K562 (cell line): ENCODE measurements at regions not wholly inside any gene's neighbourhood (a gene's known extent, or its start where the extent isn't known, plus 50 kb on each side); places are given as distances from the start of the nearest gene placed in this dataset.

Experiments
- ATAC-seq: fragments of 200-7000 bp; cut with Tn5 transposase; 3 replicates; pipeline ENCODE4 v1.9.1; 2020; ENCODE audit warnings: moderate library complexity
- BruUV-seq: library from RNA; stranded (reverse); fragments of 400-500 nt; replicated peaks from 2 replicates; lab custom pipeline; 2021; lab: Mats Ljungman, UMichigan
- CTCF ChIA-PET: fragments of 300-600 bp; formaldehyde crosslinking; extraction: SDS; loops from one replicate; lab custom pipeline; 2021; ENCODE audit warnings: low intra/inter-chr PET ratio; lab: Yijun Ruan, JAX
- POLR2A ChIA-PET: fragments of 300-600, 350-650 bp; sonication (Branson Sonifier 250); formaldehyde crosslinking; extraction: SDS; loops from one replicate; lab custom pipeline; 2021; ENCODE audit warnings: antibody characterized with exemption, inconsistent platforms; lab: Yijun Ruan, JAX
- DNase-seq, 4 experiments: peaks; one replicate each; pipeline versions ENCODE4 v3.0.0 to v3.0.0-alpha.2; 2011 to 2018; ENCODE audit warnings: low spot score in 3 of 4, mixed read lengths in 3 of 4; ENCODE audit errors: extremely low read depth in 1 of 4
- FAIRE-seq: peaks from 2 replicates; lab custom pipeline; 2011; peaks lifted over from hg19 to GRCh38; lab: Jason Lieb, UNC
- H2AFZ ChIP-seq: 2 replicates; pipeline ENCODE4 v1.6.0; 2011; ENCODE audit warnings: low read depth, low read length, control low read depth, inconsistent platforms
- H3K27ac ChIP-seq: fragments of 200-600 bp; 3 replicates; pipeline ENCODE4 v1.8.0; 2011; ENCODE audit warnings: low read depth, mild to moderate bottlenecking, control low read depth, inconsistent platforms, low read length, moderate library complexity, mixed read lengths; ENCODE audit errors: extremely low read depth
- H3K27me3 ChIP-seq, 2 experiments: fragments of 300-600 bp in 1 of 2; 2 replicates in 1 of 2; 3 replicates in 1 of 2; pipeline versions ENCODE4 v1.6.0 to v1.8.0; 2011; ENCODE audit warnings: inconsistent platforms in 2 of 2, low read length in 2 of 2, mild to moderate bottlenecking in 1 of 2, mixed read lengths in 1 of 2, moderate library complexity in 1 of 2; ENCODE audit not compliant: control insufficient read depth in 2 of 2, insufficient read depth in 2 of 2
- H3K36me3 ChIP-seq: fragments of 300-600 bp; 3 replicates; pipeline ENCODE4 v1.8.0; 2011; ENCODE audit warnings: mild to moderate bottlenecking, low read length, inconsistent platforms; ENCODE audit not compliant: control insufficient read depth, insufficient read depth
- H3K4me1 ChIP-seq, 2 experiments: fragments of 200-600 bp in 1 of 2; replicated peaks in 1 of 2; 2 replicates in 1 of 2; 3 replicates in 1 of 2; pipeline versions ENCODE4 v1.5.1 to v1.8.0; 2011; ENCODE audit warnings: inconsistent platforms in 2 of 2, low read length in 2 of 2, mild to moderate bottlenecking in 1 of 2, mixed read lengths in 1 of 2, moderate library complexity in 1 of 2; ENCODE audit not compliant: control insufficient read depth in 2 of 2, insufficient read depth in 2 of 2
- H3K4me2 ChIP-seq: 2 replicates; pipeline ENCODE4 v1.6.1; 2011; ENCODE audit warnings: low read length, control low read depth, inconsistent platforms, mixed read lengths; ENCODE audit not compliant: insufficient read depth
- H3K4me3 ChIP-seq: fragments of 200-600 bp; sonication (generic), shearing (Covaris generic); 2 replicates; pipeline ENCODE4 v1.5.1; 2016; ENCODE audit warnings: control low read depth, inconsistent platforms
- H3K79me2 ChIP-seq: fragments of 200-600 bp; 3 replicates; pipeline ENCODE4 v1.8.0; 2011; ENCODE audit warnings: low read length, inconsistent platforms; ENCODE audit not compliant: control insufficient read depth, insufficient read depth
- H3K9ac ChIP-seq, 2 experiments: 2 replicates each; pipeline versions ENCODE4 v1.6.0 to v1.6.1; 2011; ENCODE audit warnings: low read depth in 2 of 2, low read length in 2 of 2, control low read depth in 1 of 2, inconsistent platforms in 1 of 2, mild to moderate bottlenecking in 1 of 2, mixed read lengths in 1 of 2; ENCODE audit not compliant: insufficient read depth in 1 of 2
- H3K9me1 ChIP-seq: one replicate; pipeline ENCODE4 v1.6.0; 2011; ENCODE audit warnings: inconsistent platforms, mild to moderate bottlenecking, low read length, moderate library complexity; ENCODE audit not compliant: control insufficient read depth, insufficient read depth
- H3K9me3 ChIP-seq: replicated peaks from 2 replicates; pipeline ENCODE4 v1.5.1; 2011; ENCODE audit warnings: low read depth, low read length, inconsistent platforms; ENCODE audit not compliant: control insufficient read depth, insufficient read depth
- H4K20me1 ChIP-seq: replicated peaks from 2 replicates; pipeline ENCODE4 v1.6.1; 2011; ENCODE audit warnings: low read length, inconsistent platforms, mixed read lengths; ENCODE audit not compliant: control insufficient read depth, insufficient read depth
- ETV1 ChIP-seq: fragments of 450-650 bp; conservative IDR thresholded peaks from 2 replicates; pipeline ENCODE4 v1.6.1; 2016; ENCODE audit warnings: missing genetic modification characterization, control low read depth, low read depth, missing compliant biosample characterization
- GTF2E2 ChIP-seq: fragments of 200-800 bp; sonication (Bioruptor generic); IDR thresholded peaks from 2 replicates; pipeline ENCODE4 v1.6.1; 2016; ENCODE audit warnings: missing genetic modification characterization, missing compliant biosample characterization
- KHSRP ChIP-seq: fragments of 450-650 bp; IDR thresholded peaks from 2 replicates; pipeline ENCODE4 v1.6.1; 2017
- MEF2D ChIP-seq: conservative IDR thresholded peaks from 2 replicates; pipeline ENCODE4 v1.6.1; 2016; ENCODE audit warnings: low read depth, missing genetic modification characterization, missing compliant biosample characterization
- PYGO2 ChIP-seq: fragments of 450-650 bp; IDR thresholded peaks from 2 replicates; pipeline ENCODE4 v1.6.1; 2016; ENCODE audit warnings: mild to moderate bottlenecking, missing genetic modification characterization, moderate library complexity, missing compliant biosample characterization
- RFX7 ChIP-seq: fragments of 250-450 bp; sonication (Bioruptor Pico); IDR thresholded peaks from 2 replicates; pipeline ENCODE4 v1.5.1; 2021; ENCODE audit warnings: mild to moderate bottlenecking
- SMARCB1 ChIP-seq: IDR thresholded peaks from 2 replicates; pipeline ENCODE4 v1.6.1; 2011; ENCODE audit warnings: improper control_type of control experiment, low read depth; ENCODE audit not compliant: insufficient read length
- SMC3 ChIP-seq: conservative IDR thresholded peaks from 2 replicates; pipeline ENCODE4 v1.6.1; 2011; ENCODE audit warnings: low read depth, low read length, improper control_type of control experiment; ENCODE audit not compliant: insufficient read depth
- SNIP1 ChIP-seq: fragments of 450-650 bp; IDR thresholded peaks from 2 replicates; pipeline ENCODE4 v1.7.1; 2017; ENCODE audit warnings: low read depth, mild to moderate bottlenecking
- XRCC5 ChIP-seq: fragments of 200-400 bp; formaldehyde crosslinking; IDR thresholded peaks from 2 replicates; pipeline ENCODE4 v1.6.1; 2017; ENCODE audit warnings: low read depth, mild to moderate bottlenecking, low read length
- ZNF24 ChIP-seq: fragments of 450-650 bp; IDR thresholded peaks from 2 replicates; pipeline ENCODE4 v1.6.1; 2016
- ZNF561 ChIP-seq: fragments of 450-650 bp; formaldehyde crosslinking; conservative IDR thresholded peaks from 2 replicates; pipeline ENCODE4 v1.4.0; 2020; ENCODE audit warnings: mild to moderate bottlenecking, moderate library complexity
- in situ Hi-C: fragments of 300-500 bp; cut with MboI; formaldehyde crosslinking; loops from 4 replicates; pipeline ENCODE4 v1.15.0; 2018; ENCODE audit warnings: inconsistent platforms, mixed read lengths
- intact Hi-C: fragments of 100-400 bp; cut with micrococcal nuclease; formaldehyde crosslinking; loops from 2 replicates; pipeline ENCODE4 v1.14.2; 2022
- TF ChIP-seq, protein P1 (sequence below): fragments of 250-450 bp; sonication (Bioruptor Pico); IDR thresholded peaks from 2 replicates; pipeline ENCODE4 v1.6.1; 2021; ENCODE audit warnings: mild to moderate bottlenecking

DNA sequence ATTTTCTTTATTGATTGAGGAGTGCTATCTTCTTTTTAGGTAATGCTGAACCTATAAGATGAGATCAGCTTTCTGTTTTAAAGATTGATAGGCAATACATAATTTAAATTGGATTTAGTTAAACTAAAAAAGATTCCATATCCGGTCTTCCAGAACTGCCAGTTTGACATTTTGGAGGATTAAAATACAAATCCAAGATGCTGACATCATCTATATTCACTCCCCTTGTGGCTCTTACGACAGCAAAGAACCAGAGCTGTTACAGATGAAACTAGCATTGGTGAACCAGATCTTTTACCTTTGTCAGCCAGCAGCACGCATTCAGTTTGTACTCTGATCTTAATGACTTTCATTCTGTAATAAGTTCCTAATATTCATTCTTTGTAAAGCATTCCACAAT lies 218.7 kb downstream of the ZIC4 start (continued):
- TF ChIP-seq SMC3 = no peak
- no peak for TF ChIP-seq KHSRP

DNA sequence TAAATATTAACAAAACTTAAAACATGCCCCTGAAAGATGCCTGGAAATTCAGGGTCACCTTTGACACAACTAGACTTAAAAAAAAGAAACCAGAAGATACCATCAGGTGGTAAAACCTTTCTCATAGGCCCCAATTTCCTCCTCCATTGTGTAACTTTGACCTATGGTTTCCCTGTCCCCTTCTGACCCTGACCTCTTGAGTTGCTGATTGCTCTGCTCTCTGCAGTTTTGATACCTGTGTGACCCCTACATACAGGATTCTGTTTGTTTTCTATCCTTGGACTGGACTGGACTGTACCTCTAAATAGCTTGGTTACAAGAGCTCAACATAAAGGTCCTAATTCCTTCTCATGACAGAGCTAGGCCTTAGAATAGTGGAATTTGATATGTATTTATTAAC lies 220.6 kb downstream of the ZIC4 start:
- ATAC-seq = no peak
- no peak overlapping the region for H2AFZ ChIP-seq
- H4K20me1 ChIP-seq = no peaks in the 10 kb centered on the region
- no peaks in the 10 kb centered on the region for H3K36me3 ChIP-seq
- in situ Hi-C loops (no loop called here), intact Hi-C loops (no loop called here)
- BruUV-seq = no TSS peak
- H3K9me1 ChIP-seq = no peaks in the 10 kb centered on the region
- H3K27me3 ChIP-seq = no peaks in the 10 kb centered on the region
- DNase-seq = no peak
- H3K4me3 ChIP-seq = no peak overlapping the region
- CTCF ChIA-PET = no interaction called here
- no peaks in the 10 kb centered on the region for H3K9me3 ChIP-seq
- H3K9ac ChIP-seq = no peak overlapping the region
- TF ChIP-seq XRCC5 (no peak), ETV1 (tag) (no peak), SNIP1 (no peak), ZNF24 (no peak), ZNF561 (no peak), GTF2E2 (no peak), MEF2D (no peak), RFX7 (CRISPR knock-in tag) (no peak), SMARCB1 (no peak), PYGO2 (tag) (no peak)
- TF ChIP-seq, protein P1, sequence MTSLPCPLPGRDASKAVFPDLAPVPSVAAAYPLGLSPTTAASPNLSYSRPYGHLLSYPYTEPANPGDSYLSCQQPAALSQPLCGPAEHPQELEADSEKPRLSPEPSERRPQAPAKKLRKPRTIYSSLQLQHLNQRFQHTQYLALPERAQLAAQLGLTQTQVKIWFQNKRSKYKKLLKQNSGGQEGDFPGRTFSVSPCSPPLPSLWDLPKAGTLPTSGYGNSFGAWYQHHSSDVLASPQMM (CRISPR knock-in tag) = no peak
- FAIRE-seq = no peak
- POLR2A ChIA-PET = no interaction called here
- H3K4me2 ChIP-seq = no peak overlapping the region
- no peaks in the 10 kb centered on the region for H3K4me1 ChIP-seq
- H3K27ac ChIP-seq = no peak overlapping the region
- no peaks in the 10 kb centered on the region for H3K79me2 ChIP-seq
